HCT116 (cell line): ENCODE measurements at regions not wholly inside any gene's neighbourhood (a gene's known extent, or its start where the extent isn't known, plus 50 kb on each side); places are given as distances from the start of the nearest gene placed in this dataset.

Experiments
- ATAC-seq: fragments of 200-7000 bp; cut with Tn5 transposase; 2 replicates; pipeline ENCODE4 v1.9.1; 2020; ENCODE audit warnings: mild to moderate bottlenecking, moderate library complexity
- BruUV-seq: library from RNA; stranded (reverse); fragments of 400-500 nt; replicated peaks from 2 replicates; lab custom pipeline; 2021; lab: Mats Ljungman, UMichigan
- CTCF ChIA-PET: fragments of 300-600 bp; sonication (Branson Sonifier 250); formaldehyde crosslinking; loops from one replicate; lab custom pipeline; 2021; ENCODE audit warnings: antibody characterized with exemption; lab: Charles Lee
- POLR2A ChIA-PET: fragments of 300-600, 350-600 bp; sonication (Branson Sonifier 250); formaldehyde crosslinking; loops from one replicate; lab custom pipeline; 2021; ENCODE audit warnings: antibody characterized with exemption; lab: Charles Lee
- RAD21 ChIA-PET, 2 experiments: fragments of 300-600 bp; sonication (Branson Sonifier 250); formaldehyde crosslinking; loops; one replicate each; lab custom pipeline; 2023; ENCODE audit warnings: low total read pairs in 2 of 2; ENCODE audit not compliant: uncharacterized antibody in 2 of 2, unreplicated experiment in 2 of 2, low non-redundant PET in 1 of 2; lab: Charles Lee
- DNase-seq: peaks from one replicate; pipeline ENCODE4 v3.0.0-alpha.2; 2010; ENCODE audit warnings: low read depth, low spot score
- H2AFZ ChIP-seq: fragments of 200-600 bp; shearing (Covaris generic), sonication (generic); 2 replicates; pipeline ENCODE4 v1.6.1; 2017; ENCODE audit warnings: low read depth, mixed run types, mixed read lengths, antibody characterized with exemption, low read length; ENCODE audit not compliant: poor library complexity, severe bottlenecking
- H3K27ac ChIP-seq: 2 replicates; pipeline ENCODE4 v1.5.1; 2012; ENCODE audit warnings: low read depth, low read length
- H3K27me3 ChIP-seq: fragments of 200-600 bp; sonication (generic); 2 replicates; pipeline ENCODE4 v1.6.1; 2016; ENCODE audit warnings: mixed run types, low read length, mixed read lengths; ENCODE audit not compliant: insufficient read depth
- H3K36me3 ChIP-seq, 2 experiments: fragments of 200-500 bp in 1 of 2; fragments of 200-600 bp in 1 of 2; sonication (Bioruptor generic) in 1 of 2; sonication (generic) in 1 of 2; 2 replicates each; pipeline versions ENCODE4 v1.5.1 to v1.6.1; 2014 to 2016; ENCODE audit warnings: low read length in 2 of 2, inconsistent platforms in 1 of 2, mixed read lengths in 1 of 2, mixed run types in 1 of 2; ENCODE audit not compliant: insufficient read depth in 2 of 2, control insufficient read depth in 1 of 2
- H3K4me1 ChIP-seq, 2 experiments: fragments of 200-600 bp in 1 of 2; sonication (generic) in 1 of 2; 2 replicates each; pipeline versions ENCODE4 v1.5.1 to v1.6.1; 2012 to 2017; ENCODE audit warnings: low read length in 2 of 2, inconsistent platforms in 1 of 2, mild to moderate bottlenecking in 1 of 2, mixed read lengths in 1 of 2, mixed run types in 1 of 2, moderate library complexity in 1 of 2; ENCODE audit not compliant: insufficient read depth in 2 of 2, control insufficient read depth in 1 of 2
- H3K4me2 ChIP-seq: fragments of 200-600 bp; sonication (generic); 2 replicates; pipeline ENCODE4 v1.6.1; 2017; ENCODE audit warnings: mixed run types, low read length, mixed read lengths
- H3K4me3 ChIP-seq, 2 experiments: fragments of 200-600 bp in 1 of 2; sonication (generic) in 1 of 2; replicated peaks in 1 of 2; 2 replicates each; pipeline ENCODE4 v1.5.1; 2011 to 2016; ENCODE audit warnings: low read length in 2 of 2, control low read depth in 1 of 2, low read depth in 1 of 2, mild to moderate bottlenecking in 1 of 2, mixed read lengths in 1 of 2, mixed run types in 1 of 2
- H3K79me2 ChIP-seq: fragments of 200-600 bp; sonication (generic); 2 replicates; pipeline ENCODE4 v1.6.1; 2017; ENCODE audit warnings: mild to moderate bottlenecking, mixed run types, low read length, moderate library complexity, mixed read lengths; ENCODE audit not compliant: insufficient read depth
- H3K9ac ChIP-seq: fragments of 200-600 bp; sonication (generic); 2 replicates; pipeline ENCODE4 v1.6.1; 2016; ENCODE audit warnings: low read length, mixed read lengths
- H3K9me2 ChIP-seq: fragments of 200-600 bp; sonication (generic), shearing (Covaris generic); 2 replicates; pipeline ENCODE4 v1.6.1; 2017; ENCODE audit warnings: mixed run types, mild to moderate bottlenecking, moderate library complexity; ENCODE audit not compliant: insufficient read depth
- H3K9me3 ChIP-seq, 2 experiments: fragments of 200-500 bp in 1 of 2; fragments of 200-600 bp in 1 of 2; sonication (Bioruptor generic) in 1 of 2; sonication (generic) in 1 of 2; 2 replicates each; pipeline ENCODE4 v1.6.1; 2014 to 2017; ENCODE audit warnings: low read length in 2 of 2, mixed read lengths in 2 of 2, inconsistent platforms in 1 of 2, low read depth in 1 of 2, mild to moderate bottlenecking in 1 of 2, mixed run types in 1 of 2, moderate library complexity in 1 of 2; ENCODE audit not compliant: control insufficient read depth in 1 of 2, insufficient read depth in 1 of 2
- H4K20me1 ChIP-seq: fragments of 200-600 bp; sonication (generic), shearing (Covaris generic); 2 replicates; pipeline ENCODE4 v1.6.1; 2017; ENCODE audit warnings: mixed run types, mild to moderate bottlenecking, moderate library complexity; ENCODE audit not compliant: insufficient read depth
- ATF3 ChIP-seq: IDR thresholded peaks from 2 replicates; pipeline ENCODE4 v1.6.1; 2012
- EGR1 ChIP-seq: IDR thresholded peaks from 2 replicates; pipeline ENCODE4 v1.6.1; 2012; ENCODE audit warnings: low read depth
- EZH2 ChIP-seq: fragments of 200-600 bp; sonication (generic); IDR thresholded peaks from 2 replicates; pipeline ENCODE4 v1.6.1; 2017; ENCODE audit warnings: antibody characterized with exemption, mixed run types
- EZH2phosphoT487 ChIP-seq: fragments of 200-600 bp; IDR thresholded peaks from 2 replicates; pipeline ENCODE4 v1.6.1; 2018; ENCODE audit warnings: antibody characterized with exemption, borderline replicate concordance
- POLR2A ChIP-seq: IDR thresholded peaks from 2 replicates; pipeline ENCODE4 v1.7.0; 2011; ENCODE audit warnings: borderline replicate concordance; ENCODE audit not compliant: insufficient read depth, insufficient read length; ENCODE audit errors: extremely low read depth
- POLR2AphosphoS5 ChIP-seq: IDR thresholded peaks from 2 replicates; pipeline ENCODE4 v1.6.1; 2011; ENCODE audit warnings: mild to moderate bottlenecking, low read depth, low read length, moderate library complexity
- RAD21 ChIP-seq: IDR thresholded peaks from 2 replicates; pipeline ENCODE4 v1.6.1; 2012; ENCODE audit warnings: low read depth, mild to moderate bottlenecking
- SIN3A ChIP-seq: IDR thresholded peaks from 2 replicates; pipeline ENCODE4 v1.6.1; 2012; ENCODE audit warnings: low read depth
- TCF7L2 ChIP-seq: IDR thresholded peaks from 2 replicates; pipeline ENCODE4 v1.7.0; 2011; ENCODE audit warnings: borderline replicate concordance, inconsistent platforms; ENCODE audit not compliant: insufficient read depth, insufficient read length; ENCODE audit errors: extremely low read depth
- YY1 ChIP-seq: IDR thresholded peaks from 2 replicates; pipeline ENCODE4 v1.6.1; 2011; ENCODE audit warnings: low read length, low read depth, moderate library complexity, mild to moderate bottlenecking; ENCODE audit not compliant: insufficient replicate concordance; ENCODE audit errors: extremely low read depth
- ZNF274 ChIP-seq: fragments of 200-500 bp; sonication (Bioruptor generic); IDR thresholded peaks from 2 replicates; pipeline ENCODE4 v1.6.1; 2014; ENCODE audit warnings: mild to moderate bottlenecking, low read depth, low read length, inconsistent platforms
- intact Hi-C: fragments of 100-400 bp; cut with micrococcal nuclease; formaldehyde crosslinking; loops from 2 replicates; pipeline ENCODE4 v1.10.0; 2022
- TF ChIP-seq, protein P1 (sequence below), 3 experiments: fragments of 200-600 bp in 1 of 3; sonication (generic) in 1 of 3; IDR thresholded peaks in 2 of 3; conservative IDR thresholded peaks in 1 of 3; 2 replicates each; pipeline ENCODE4 v1.5.1; 2012 to 2017; ENCODE audit warnings: low read depth in 2 of 3, low read length in 2 of 3, antibody characterized with exemption in 1 of 3, borderline replicate concordance in 1 of 3, control low read depth in 1 of 3, mild to moderate bottlenecking in 1 of 3, mixed read lengths in 1 of 3, mixed run types in 1 of 3, moderate library complexity in 1 of 3; ENCODE audit not compliant: insufficient read depth in 1 of 3
- TF ChIP-seq, protein P2 (sequence below): IDR thresholded peaks from 2 replicates; pipeline ENCODE4 v1.6.1; 2012
- TF ChIP-seq, protein P3 (sequence below): IDR thresholded peaks from 2 replicates; pipeline ENCODE4 v1.6.1; 2012; ENCODE audit warnings: low read depth

GRCh38 chr6:50236164-50236563 lies 186.4 kb upstream of the DEFB112 start:
- RAD21 ChIA-PET, result no interaction called here
- no peak for ATAC-seq
- intact Hi-C loops, result no loop called here
- Histone ChIP-seq H3K27me3 (no peaks in the 10 kb centered on the region), H3K9ac (no peak overlapping the region), H4K20me1 (no peaks in the 10 kb centered on the region; the same call in 1 of the 2 replicates), H3K4me1 (no peaks in the 10 kb centered on the region), H3K4me2 (no peak overlapping the region), H3K9me2 (no peaks in the 10 kb centered on the region), H3K9me3 (peaks cover 0 to 4% of the 10 kb centered on the region in 2 experiments; a peak in 1 of 4 replicates), H3K79me2 (no peaks in the 10 kb centered on the region), H3K36me3 (no peaks in the 10 kb centered on the region), H2AFZ (no peak overlapping the region), H3K27ac (no peak overlapping the region), H3K4me3 (no peak overlapping the region)
- TF ChIP-seq YY1 (no peak), ZNF274 (no peak), TCF7L2 (no peak), SIN3A (no peak), EGR1 (no peak), EZH2 (no peak), EZH2phosphoT487 (no peak), POLR2AphosphoS5 (no peak), RAD21 (no peak), POLR2A (no peak), ATF3 (no peak)
- TF ChIP-seq, protein P1, sequence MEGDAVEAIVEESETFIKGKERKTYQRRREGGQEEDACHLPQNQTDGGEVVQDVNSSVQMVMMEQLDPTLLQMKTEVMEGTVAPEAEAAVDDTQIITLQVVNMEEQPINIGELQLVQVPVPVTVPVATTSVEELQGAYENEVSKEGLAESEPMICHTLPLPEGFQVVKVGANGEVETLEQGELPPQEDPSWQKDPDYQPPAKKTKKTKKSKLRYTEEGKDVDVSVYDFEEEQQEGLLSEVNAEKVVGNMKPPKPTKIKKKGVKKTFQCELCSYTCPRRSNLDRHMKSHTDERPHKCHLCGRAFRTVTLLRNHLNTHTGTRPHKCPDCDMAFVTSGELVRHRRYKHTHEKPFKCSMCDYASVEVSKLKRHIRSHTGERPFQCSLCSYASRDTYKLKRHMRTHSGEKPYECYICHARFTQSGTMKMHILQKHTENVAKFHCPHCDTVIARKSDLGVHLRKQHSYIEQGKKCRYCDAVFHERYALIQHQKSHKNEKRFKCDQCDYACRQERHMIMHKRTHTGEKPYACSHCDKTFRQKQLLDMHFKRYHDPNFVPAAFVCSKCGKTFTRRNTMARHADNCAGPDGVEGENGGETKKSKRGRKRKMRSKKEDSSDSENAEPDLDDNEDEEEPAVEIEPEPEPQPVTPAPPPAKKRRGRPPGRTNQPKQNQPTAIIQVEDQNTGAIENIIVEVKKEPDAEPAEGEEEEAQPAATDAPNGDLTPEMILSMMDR (IDR thresholded peaks at IDR 0.05 in 2 of 3, conservative IDR thresholded peaks at IDR 0.05 in 1 of 3; ENCODE audit: borderline replicate concordance in 1 of 3, insufficient read depth in 1 of 3, low read depth in 2 of 3, low read length in 2 of 3), result no peak
- TF ChIP-seq, protein P2, sequence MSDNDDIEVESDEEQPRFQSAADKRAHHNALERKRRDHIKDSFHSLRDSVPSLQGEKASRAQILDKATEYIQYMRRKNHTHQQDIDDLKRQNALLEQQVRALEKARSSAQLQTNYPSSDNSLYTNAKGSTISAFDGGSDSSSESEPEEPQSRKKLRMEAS, result no peak
- TF ChIP-seq, protein P3, sequence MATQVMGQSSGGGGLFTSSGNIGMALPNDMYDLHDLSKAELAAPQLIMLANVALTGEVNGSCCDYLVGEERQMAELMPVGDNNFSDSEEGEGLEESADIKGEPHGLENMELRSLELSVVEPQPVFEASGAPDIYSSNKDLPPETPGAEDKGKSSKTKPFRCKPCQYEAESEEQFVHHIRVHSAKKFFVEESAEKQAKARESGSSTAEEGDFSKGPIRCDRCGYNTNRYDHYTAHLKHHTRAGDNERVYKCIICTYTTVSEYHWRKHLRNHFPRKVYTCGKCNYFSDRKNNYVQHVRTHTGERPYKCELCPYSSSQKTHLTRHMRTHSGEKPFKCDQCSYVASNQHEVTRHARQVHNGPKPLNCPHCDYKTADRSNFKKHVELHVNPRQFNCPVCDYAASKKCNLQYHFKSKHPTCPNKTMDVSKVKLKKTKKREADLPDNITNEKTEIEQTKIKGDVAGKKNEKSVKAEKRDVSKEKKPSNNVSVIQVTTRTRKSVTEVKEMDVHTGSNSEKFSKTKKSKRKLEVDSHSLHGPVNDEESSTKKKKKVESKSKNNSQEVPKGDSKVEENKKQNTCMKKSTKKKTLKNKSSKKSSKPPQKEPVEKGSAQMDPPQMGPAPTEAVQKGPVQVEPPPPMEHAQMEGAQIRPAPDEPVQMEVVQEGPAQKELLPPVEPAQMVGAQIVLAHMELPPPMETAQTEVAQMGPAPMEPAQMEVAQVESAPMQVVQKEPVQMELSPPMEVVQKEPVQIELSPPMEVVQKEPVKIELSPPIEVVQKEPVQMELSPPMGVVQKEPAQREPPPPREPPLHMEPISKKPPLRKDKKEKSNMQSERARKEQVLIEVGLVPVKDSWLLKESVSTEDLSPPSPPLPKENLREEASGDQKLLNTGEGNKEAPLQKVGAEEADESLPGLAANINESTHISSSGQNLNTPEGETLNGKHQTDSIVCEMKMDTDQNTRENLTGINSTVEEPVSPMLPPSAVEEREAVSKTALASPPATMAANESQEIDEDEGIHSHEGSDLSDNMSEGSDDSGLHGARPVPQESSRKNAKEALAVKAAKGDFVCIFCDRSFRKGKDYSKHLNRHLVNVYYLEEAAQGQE, result no peak
- POLR2A ChIA-PET, result no interaction called here
- no TSS peak for BruUV-seq
- no peak for DNase-seq
- CTCF ChIA-PET, result no interaction called here
